DND-41 (cell line): ENCODE measurements at regions not wholly inside any gene's neighbourhood (a gene's known extent, or its start where the extent isn't known, plus 50 kb on each side); places are given as distances from the start of the nearest gene placed in this dataset.

Experiments used
- EZH2 ChIP-seq: IDR thresholded peaks from 3 replicates; pipeline ENCODE4 v1.6.1; 2012; ENCODE audit warnings: borderline replicate concordance, low read depth, mild to moderate bottlenecking, moderate library complexity, low read length, inconsistent platforms; ENCODE audit not compliant: severe bottlenecking
- TF ChIP-seq, protein P1 (sequence below): IDR thresholded peaks from 2 replicates; pipeline ENCODE4 v1.5.1; 2012; ENCODE audit warnings: borderline replicate concordance, low read length, moderate library complexity, mild to moderate bottlenecking; ENCODE audit not compliant: poor library complexity, severe bottlenecking; ENCODE audit errors: extremely low read depth

DNA sequence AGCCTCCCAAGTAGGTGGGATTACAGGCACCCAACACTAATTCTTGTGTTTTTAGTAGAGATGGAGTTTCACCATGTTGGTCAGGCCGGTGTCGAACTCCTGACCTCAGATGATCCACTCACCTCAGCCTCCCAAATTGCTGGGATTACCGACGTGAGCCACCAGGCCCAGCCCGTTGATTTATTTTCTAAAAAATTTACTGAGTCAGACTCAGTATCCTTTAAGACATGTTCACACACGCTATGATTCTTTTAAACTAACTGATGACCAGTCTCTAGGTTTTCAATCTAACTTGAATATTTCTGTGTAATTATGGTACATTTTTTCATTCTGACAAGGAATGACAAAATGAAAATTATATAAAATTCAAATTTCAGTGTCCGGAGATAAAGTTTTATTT is 114.5 kb downstream of the MMUT start:
- TF ChIP-seq, protein P1, sequence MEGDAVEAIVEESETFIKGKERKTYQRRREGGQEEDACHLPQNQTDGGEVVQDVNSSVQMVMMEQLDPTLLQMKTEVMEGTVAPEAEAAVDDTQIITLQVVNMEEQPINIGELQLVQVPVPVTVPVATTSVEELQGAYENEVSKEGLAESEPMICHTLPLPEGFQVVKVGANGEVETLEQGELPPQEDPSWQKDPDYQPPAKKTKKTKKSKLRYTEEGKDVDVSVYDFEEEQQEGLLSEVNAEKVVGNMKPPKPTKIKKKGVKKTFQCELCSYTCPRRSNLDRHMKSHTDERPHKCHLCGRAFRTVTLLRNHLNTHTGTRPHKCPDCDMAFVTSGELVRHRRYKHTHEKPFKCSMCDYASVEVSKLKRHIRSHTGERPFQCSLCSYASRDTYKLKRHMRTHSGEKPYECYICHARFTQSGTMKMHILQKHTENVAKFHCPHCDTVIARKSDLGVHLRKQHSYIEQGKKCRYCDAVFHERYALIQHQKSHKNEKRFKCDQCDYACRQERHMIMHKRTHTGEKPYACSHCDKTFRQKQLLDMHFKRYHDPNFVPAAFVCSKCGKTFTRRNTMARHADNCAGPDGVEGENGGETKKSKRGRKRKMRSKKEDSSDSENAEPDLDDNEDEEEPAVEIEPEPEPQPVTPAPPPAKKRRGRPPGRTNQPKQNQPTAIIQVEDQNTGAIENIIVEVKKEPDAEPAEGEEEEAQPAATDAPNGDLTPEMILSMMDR: no peak
- TF ChIP-seq EZH2: no peak
